HG03460 (cell line): ENCODE measurements at regions not wholly inside any gene's neighbourhood (a gene's known extent, or its start where the extent isn't known, plus 50 kb on each side); places are given as distances from the start of the nearest gene placed in this dataset.

ENCODE experiments used
- ATAC-seq: cut with Tn5 transposase; IDR thresholded peaks from one replicate; pipeline ENCODE4 v1.9.1; 2021; ENCODE audit not compliant: unreplicated experiment

GRCh38 chr3:16050641-16051467, 123.6 kb upstream of the GALNT15 start:
- no peak for ATAC-seq

- no peak for ATAC-seq
Measured at GRCh38 chr3:16051691-16052090, 122.8 kb upstream of the GALNT15 start.

DNA sequence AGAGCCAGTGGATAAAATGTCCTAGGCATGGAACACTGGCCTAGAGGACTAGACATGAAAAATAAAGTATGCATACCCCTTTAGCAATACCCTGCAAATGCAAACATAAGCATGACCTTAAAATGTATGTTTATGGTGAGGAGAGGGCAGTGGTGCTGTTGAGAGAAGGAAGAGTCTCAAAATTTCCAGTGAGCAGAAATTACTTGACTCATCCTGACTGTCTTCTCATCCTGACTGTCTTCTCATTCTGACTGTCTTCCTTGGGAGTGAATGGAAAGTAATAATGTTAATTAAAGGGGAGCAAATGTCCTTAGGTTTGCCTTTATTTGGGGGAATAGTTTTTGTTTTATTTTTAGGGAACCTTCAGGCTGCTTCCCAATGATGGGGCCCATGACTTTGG, 121.5 kb upstream of the GALNT15 start:
- ATAC-seq, result no peak

DNA sequence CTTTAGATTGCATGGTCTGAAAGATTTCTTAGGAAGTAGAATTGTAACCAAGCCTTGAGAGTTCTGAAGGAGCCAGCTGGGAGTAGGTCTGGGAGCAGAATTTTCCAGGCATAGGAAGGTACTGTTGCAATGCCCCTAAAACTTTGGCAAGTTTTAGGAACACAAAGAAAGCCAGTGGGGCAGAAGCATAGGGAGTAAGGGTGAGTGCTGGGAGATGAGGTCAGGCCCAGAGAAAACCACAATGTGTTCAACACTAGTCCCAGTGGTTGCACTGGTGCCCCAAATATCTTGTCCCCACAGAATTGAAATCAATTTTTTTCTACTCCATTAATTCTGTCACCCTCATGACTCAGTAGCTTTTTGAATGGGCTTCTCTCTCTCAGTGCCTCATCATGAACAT, 120.7 kb upstream of the GALNT15 start:
- ATAC-seq, result no peak

GRCh38 chr3:16055606-16056211, 118.8 kb upstream of the GALNT15 start:
- no peak for ATAC-seq

- no peak for ATAC-seq
Measured at GRCh38 chr3:16056217-16056616, 118.3 kb upstream of the GALNT15 start.

DNA sequence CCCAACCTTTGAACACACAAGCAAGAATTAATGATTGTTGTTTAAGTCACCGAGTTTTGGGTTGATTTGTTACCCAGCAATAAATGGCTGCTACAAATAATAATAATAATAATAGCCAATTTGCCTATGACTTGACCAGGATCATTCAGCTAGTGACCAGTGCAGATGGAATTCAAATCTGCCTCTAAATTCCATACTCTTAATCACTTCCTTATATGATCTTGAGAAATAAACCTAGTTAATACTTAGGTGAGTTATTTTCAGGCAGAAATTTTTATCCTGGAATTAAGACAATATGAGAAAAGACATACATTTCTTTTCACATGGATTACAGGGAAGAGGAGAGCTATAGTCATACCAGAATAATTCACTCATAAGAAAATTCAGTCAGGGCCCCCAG, 116.0 kb upstream of the GALNT15 start:
- ATAC-seq, result no peak

DNA sequence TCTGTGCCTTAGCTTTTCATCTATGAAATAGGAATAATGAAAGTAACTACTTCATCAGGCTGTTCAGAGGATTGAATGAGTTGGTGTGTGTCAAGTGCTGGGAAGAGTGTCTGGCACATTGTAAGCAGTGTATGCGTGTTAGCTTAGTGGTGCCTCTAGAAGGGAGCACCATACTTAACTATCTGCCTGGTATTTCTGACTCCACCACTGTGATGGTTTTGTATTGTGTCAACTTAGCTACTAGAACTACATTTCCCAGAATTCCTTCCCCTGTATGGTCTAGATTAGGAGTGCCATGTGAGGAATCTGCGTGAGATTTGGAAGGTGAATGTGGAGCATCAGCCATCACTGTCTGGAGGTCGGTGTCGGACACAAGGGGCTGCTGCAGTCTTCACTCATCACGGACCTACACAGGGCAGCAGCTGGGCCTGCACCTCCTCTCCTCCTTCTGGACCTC, 115.4 kb upstream of the GALNT15 start:
- no peak for ATAC-seq

DNA sequence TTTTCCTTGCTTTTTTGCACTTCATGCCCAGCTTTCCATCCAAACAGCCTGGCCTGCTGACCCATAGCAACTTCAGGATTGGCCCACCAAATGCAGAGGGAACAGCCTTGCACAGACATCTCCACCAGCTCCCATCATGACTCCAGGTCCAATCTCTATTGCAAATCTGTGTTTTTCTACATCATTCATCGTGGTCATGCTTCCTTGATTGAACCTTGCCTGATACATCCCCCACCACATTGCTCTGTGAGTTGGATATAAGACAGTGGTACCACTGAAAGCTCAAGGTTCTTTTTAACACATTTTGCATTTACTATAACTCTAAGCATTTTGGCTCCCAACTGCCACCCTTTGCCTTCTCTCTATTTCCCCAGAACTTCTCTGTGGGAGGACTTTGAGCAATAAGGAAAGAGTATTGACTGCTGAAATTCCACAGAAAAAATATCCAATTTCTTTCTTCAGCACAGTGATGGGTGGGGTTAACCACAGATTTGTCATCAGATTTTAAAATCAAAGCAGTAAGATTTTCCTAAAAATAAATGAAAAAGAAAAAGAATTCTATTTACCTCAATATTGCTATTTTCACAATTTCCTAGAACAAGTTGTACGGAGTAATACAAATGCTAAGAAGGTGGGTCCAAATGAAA, 114.6 kb upstream of the GALNT15 start:
- no peak for ATAC-seq

GRCh38 chr3:16060358-16060852, 114.1 kb upstream of the GALNT15 start:
- no peak for ATAC-seq

DNA sequence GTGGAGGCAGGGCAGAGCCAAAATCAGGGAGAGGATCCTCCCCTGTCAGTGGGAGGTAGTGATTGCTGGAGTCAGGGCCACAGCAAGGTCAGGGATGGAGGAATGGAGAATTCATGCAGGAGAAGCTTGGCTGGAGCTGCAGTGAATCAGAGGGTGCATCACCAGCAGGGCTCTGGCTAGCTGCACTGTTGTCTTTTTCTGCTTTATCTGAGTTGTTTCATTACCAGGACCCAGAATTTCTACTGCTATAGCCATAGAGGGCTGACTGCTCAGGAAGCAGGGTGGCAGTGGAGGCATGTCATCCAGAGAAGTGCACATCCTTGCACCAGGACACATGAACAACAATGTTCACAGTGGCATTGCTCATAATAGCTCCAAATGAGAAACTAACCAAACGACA, 113.5 kb upstream of the GALNT15 start:
- no peak for ATAC-seq

GRCh38 chr3:16061491-16061890, 113.0 kb upstream of the GALNT15 start:
- ATAC-seq, result no peak

DNA sequence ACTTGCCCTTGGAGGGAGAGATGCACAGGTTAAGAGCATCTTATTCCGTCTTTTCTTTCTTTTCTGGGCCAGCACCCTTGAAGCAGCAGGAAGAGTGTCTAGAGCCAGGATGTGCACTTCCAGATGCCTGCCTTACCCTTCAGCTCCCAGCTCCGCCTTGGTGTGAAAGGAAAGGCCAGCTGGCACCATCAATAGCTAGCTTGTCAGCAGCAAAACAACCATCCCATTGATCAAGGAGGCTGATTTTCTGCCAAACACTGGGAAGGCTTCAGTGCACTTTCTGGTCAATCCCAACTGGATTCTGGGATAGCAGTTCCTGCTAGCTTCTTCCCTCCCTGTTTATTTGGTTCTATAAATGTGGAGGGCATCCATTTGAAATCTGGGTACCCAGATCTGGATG, 110.9 kb upstream of the GALNT15 start:
- ATAC-seq, result no peak

DNA sequence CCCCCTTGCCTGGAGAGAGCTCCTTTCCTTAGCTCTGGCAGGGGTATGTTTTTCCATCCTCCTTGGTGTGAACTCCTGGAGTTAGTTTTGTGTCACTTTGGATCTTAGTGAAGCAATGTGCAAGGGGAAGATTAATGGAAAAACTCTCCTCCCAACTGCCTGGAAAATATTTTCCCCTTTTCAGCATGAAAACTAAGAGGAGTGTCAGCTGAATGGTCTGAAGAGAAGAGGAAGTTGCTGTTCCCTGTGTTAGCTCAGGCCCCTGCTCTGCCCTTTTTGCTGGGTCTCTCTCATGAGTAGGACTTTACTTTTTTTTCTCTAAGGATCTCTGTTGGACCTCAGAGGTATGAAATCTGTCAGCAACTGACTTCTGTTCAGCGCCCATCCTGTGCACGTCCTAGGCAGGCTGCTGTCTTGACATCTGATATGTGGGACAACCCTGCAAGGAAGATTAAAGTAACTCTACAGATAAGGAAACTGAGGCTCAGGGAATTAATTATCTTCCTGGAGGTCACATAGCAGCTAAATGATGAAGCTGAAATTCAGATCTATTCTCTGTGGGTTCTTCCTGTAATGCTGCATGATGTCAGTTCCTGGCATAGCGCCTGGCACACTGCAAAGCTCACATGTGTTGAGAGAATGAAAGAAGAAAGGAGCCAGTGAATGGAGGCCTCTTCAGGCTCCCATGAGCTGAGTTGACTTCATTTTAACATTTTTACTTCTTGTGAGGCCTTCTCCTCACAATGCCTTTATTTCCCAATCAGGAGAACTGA, 109.7 kb upstream of the GALNT15 start:
- ATAC-seq, result no peak

- ATAC-seq, result no peak
Measured at GRCh38 chr3:16066545-16066944, 107.9 kb upstream of the GALNT15 start.

GRCh38 chr3:16066975-16067374, 107.5 kb upstream of the GALNT15 start:
- ATAC-seq, result no peak

DNA sequence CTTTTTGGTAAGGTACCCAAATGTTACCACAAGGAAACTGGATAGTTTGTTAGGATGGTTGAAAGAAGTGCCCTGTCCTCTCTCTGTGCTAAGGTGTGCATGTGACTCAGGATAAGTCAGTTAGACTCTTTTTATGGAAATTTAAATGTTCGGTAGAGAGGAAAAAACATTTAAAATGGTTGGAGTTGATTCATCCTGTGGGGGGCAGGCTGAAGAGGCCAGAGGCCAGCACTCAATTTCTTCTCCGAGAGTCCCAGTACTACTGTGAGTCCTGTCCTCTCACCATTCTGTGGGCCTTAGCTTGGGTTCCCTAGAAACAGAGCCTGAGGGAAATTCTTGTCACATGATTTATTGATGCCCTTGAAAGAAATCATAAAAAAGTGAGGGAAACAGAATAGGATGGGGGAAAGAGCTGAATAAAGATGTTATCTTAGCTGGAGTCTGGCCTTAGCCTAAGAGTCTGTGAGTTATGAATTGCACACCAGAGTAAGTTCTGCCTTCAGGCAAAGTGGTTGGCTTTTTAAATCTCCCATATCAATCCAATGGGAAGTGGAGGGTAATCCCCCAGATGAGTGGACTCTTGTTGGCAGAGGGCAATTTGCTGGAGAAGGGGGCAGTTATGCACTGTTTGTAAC, 106.5 kb upstream of the GALNT15 start:
- no peak for ATAC-seq

DNA sequence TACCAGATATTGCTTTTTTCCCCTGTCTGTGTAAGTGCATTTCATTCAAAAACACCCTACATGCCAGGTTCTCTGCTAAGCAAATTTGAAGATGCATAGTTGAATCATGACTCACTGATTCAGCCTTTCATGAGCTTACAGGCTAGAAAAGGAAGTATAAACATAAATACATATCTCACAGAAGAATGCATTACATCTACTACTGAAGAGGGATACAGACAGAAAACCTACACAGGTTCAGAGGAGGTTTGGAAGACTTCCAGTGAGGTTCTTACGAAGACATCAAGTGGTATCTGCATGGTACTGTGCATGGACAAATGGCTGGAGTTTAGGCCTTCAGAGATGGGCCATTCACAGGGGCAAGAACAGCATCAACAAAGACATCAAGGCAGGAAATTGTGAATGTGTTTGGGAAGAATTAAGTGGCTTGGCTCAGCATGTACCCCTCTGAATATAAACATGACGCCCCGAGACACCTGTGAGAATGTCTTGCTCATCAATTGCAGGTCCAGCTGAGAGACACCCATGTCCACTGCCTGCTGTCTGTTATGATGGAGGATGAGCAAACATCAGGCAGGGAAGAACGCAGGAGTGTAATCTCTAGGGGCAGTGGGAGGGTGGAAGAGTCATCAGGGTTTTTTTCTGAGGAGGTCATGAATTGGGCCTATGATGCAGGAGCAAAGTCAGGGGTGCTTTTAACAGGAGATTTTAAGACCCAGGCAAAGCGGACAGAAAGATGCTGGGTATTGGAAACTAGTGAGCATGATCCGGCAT, 105.1 kb upstream of the GALNT15 start:
- no peak for ATAC-seq

DNA sequence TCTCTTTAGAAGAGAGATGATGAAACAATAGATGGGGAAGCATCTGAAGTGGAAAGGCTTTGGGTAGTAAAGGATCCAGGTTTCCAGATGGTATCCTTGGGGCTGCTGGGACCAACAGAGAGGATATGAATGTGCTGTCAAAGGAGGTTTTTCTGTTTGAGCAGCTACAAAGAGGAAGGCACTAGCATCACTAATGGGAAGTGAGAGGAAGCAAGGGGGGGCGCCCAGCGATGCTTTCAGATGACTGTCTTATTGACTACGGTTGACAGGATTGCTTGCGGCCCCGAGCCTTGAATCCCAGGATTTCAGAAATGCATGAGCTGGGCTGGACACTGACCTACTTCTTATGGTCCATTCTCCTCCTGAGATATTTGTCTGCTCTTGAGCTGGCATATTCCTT, 103.8 kb upstream of the GALNT15 start:
- ATAC-seq, result no peak

DNA sequence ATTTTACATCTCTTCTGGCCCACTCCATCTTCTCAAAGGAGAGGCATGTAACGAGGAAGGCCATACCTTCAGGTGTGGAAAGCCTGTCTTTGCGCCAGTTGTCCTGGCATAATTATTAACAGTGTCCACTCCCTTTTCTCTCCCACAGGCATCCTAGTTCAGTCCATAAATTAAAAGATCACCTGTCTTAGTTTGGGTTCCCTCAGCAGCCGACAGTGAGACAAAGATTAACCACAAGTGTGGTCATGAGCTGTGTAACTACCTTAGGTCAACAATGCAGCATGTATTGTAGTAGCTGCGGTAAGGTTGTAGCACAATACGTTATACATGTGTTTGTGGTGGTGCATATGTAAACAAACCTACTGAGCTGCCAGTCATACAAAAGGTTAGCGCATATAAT, 103.3 kb upstream of the GALNT15 start:
- ATAC-seq, result no peak
